Endodermal cell (in vitro differentiated cells): ENCODE measurements at regions not wholly inside any gene's neighbourhood (a gene's known extent, or its start where the extent isn't known, plus 50 kb on each side); places are given as distances from the start of the nearest gene placed in this dataset.

Source experiments
- DNase-seq: peaks from one replicate; pipeline ENCODE4 v3.0.0-alpha.2; 2017
- H3K27ac ChIP-seq: 2 replicates; pipeline ENCODE4 v1.5.1; 2013; ENCODE audit warnings: mild to moderate bottlenecking, low read depth, low read length, moderate library complexity
- H3K27me3 ChIP-seq: 2 replicates; pipeline ENCODE4 v1.6.1; 2013; ENCODE audit warnings: mild to moderate bottlenecking, low read length, moderate library complexity; ENCODE audit not compliant: insufficient read depth, control insufficient read depth, poor library complexity, severe bottlenecking
- H3K36me3 ChIP-seq: 2 replicates; pipeline ENCODE4 v1.7.0; 2013; ENCODE audit warnings: mild to moderate bottlenecking, low read length, moderate library complexity; ENCODE audit not compliant: control insufficient read depth, insufficient read depth
- H3K4me1 ChIP-seq: one replicate; pipeline ENCODE4 v1.7.0; 2013; ENCODE audit warnings: low read length; ENCODE audit not compliant: control insufficient read depth, insufficient read depth
- H3K4me3 ChIP-seq: 2 replicates; pipeline ENCODE4 v1.5.1; 2013; ENCODE audit warnings: mild to moderate bottlenecking, low read length, moderate library complexity
- H3K9ac ChIP-seq: 2 replicates; pipeline ENCODE4 v1.6.1; 2013; ENCODE audit warnings: mild to moderate bottlenecking, low read length, moderate library complexity; ENCODE audit not compliant: poor library complexity, severe bottlenecking; ENCODE audit errors: extremely low read depth
- H3K9me3 ChIP-seq: 2 replicates; pipeline ENCODE4 v1.6.1; 2013; ENCODE audit warnings: mild to moderate bottlenecking, low read length, moderate library complexity; ENCODE audit not compliant: control insufficient read depth
- H3K27ac Mint-ChIP-seq: 2 replicates; pipeline ENCODE4 v1.8.0; 2020; ENCODE audit warnings: mixed read lengths
- H3K27me3 Mint-ChIP-seq: 2 replicates; pipeline ENCODE4 v1.8.0; 2021; ENCODE audit warnings: mild to moderate bottlenecking, mixed read lengths; ENCODE audit not compliant: insufficient read depth
- H3K36me3 Mint-ChIP-seq: 2 replicates; pipeline ENCODE4 v1.8.0; 2020; ENCODE audit warnings: low read depth, mixed read lengths
- H3K4me1 Mint-ChIP-seq: 2 replicates; pipeline ENCODE4 v1.8.0; 2020; ENCODE audit warnings: mixed read lengths
- H3K4me3 Mint-ChIP-seq: 2 replicates; pipeline ENCODE4 v1.8.0; 2020; ENCODE audit warnings: mild to moderate bottlenecking, moderate library complexity, mixed read lengths
- H3K9me3 Mint-ChIP-seq: 2 replicates; pipeline ENCODE4 v1.8.0; 2020; ENCODE audit warnings: mild to moderate bottlenecking, mixed read lengths
- WGBS, 2 experiments: methylation state at CpG; one replicate each; pipeline versions ENCODE4 v1.1.5 to v1.1.7; 2013; ENCODE audit warnings: missing lambda C conversion rate in 2 of 2, mixed read lengths in 1 of 2; ENCODE audit not compliant: insufficient coverage in 1 of 2, insufficient read length in 1 of 2; 5-methylcytosine and 5-hydroxymethylcytosine counted together
- TF ChIP-seq, protein P1 (sequence below): fragments of 200-600 bp; sonication (generic); conservative IDR thresholded peaks from 2 replicates; pipeline ENCODE4 v1.5.0; 2021; ENCODE audit warnings: antibody characterized with exemption, mild to moderate bottlenecking

DNA sequence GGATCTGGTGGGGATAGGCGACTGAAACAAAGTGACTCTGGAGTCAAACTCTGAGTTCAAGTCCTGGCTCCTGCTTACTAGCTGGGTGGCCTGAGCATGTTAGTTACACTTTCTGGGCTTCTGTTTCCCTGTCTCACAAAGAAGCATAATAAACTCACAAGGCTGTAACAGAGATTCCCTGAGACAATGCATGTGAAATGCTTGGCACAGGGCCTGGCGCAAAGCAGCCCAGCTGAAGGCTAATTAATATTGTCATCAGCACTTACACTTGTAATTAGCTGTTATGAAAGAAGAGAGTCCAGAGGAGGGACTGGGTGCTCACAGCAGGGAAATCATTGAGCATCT is 64.1 kb upstream of the SPOCK1 start:
- no peaks in the 10 kb centered on the region for H3K4me1 Mint-ChIP-seq
- WGBS, 2 experiments: 94 to 100% methylated on average over 1 to 2 of the region's 2 CpGs
- TF ChIP-seq, protein P1, sequence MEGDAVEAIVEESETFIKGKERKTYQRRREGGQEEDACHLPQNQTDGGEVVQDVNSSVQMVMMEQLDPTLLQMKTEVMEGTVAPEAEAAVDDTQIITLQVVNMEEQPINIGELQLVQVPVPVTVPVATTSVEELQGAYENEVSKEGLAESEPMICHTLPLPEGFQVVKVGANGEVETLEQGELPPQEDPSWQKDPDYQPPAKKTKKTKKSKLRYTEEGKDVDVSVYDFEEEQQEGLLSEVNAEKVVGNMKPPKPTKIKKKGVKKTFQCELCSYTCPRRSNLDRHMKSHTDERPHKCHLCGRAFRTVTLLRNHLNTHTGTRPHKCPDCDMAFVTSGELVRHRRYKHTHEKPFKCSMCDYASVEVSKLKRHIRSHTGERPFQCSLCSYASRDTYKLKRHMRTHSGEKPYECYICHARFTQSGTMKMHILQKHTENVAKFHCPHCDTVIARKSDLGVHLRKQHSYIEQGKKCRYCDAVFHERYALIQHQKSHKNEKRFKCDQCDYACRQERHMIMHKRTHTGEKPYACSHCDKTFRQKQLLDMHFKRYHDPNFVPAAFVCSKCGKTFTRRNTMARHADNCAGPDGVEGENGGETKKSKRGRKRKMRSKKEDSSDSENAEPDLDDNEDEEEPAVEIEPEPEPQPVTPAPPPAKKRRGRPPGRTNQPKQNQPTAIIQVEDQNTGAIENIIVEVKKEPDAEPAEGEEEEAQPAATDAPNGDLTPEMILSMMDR: no peak
- H3K4me3 Mint-ChIP-seq: no peak overlapping the region
- Histone ChIP-seq H3K4me1 (no peaks in the 10 kb centered on the region), H3K4me3 (no peak overlapping the region), H3K36me3 (no peaks in the 10 kb centered on the region), H3K27me3 (no peaks in the 10 kb centered on the region), H3K9me3 (no peaks in the 10 kb centered on the region), H3K9ac (no peak overlapping the region), H3K27ac (no peak overlapping the region)
- DNase-seq: no peak
- H3K27me3 Mint-ChIP-seq: no peaks in the 10 kb centered on the region
- no peak overlapping the region for H3K27ac Mint-ChIP-seq
- H3K36me3 Mint-ChIP-seq: no peaks in the 10 kb centered on the region
- H3K9me3 Mint-ChIP-seq: no peaks in the 10 kb centered on the region

DNA sequence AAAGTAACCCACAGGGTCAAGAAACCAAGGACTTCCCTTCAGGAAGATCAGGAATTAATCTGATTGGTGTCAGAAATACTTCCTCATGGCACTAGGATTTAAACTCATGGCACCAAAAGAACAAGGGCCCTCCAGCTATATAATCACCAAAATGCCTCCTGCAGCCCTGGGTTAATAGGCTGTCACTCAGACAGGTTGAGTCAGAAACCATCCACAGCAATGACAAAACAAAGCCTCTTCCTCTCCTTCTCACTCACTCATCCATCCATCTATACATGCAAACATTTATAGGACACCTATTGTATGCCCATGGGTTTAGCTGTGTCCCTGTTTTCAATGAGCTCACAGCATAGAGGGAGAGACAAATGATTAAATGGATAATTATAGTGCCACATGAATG is 62.5 kb upstream of the SPOCK1 start:
- Mint-ChIP-seq H3K9me3 (no peaks in the 10 kb centered on the region), H3K36me3 (no peaks in the 10 kb centered on the region), H3K27me3 (no peaks in the 10 kb centered on the region), H3K27ac (no peak overlapping the region), H3K4me3 (no peak overlapping the region), H3K4me1 (no peaks in the 10 kb centered on the region)
- DNase-seq: no peak
- Histone ChIP-seq H3K36me3 (no peaks in the 10 kb centered on the region), H3K4me1 (no peaks in the 10 kb centered on the region), H3K4me3 (no peak overlapping the region), H3K27me3 (no peaks in the 10 kb centered on the region), H3K9me3 (no peaks in the 10 kb centered on the region), H3K9ac (no peak overlapping the region), H3K27ac (no peak overlapping the region)
- TF ChIP-seq, protein P1: no peak

DNA sequence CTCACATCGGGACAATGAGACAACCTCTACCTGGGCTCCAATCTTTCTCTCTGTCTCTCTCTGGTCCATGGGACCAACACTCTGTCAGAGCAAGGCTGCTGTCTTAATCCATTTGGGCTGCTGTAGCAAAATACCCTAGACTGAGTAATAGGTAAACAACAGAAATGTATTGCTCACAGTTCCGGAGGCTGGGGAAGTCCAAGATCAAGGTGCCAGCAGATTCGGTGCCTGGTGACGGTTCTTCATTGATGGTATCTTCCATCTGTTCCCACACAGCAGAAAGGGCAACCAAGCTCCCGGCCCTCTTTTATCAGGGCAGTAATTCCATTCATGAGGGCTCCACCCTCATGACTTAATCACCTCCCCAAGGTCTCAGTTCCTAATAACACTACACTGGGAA is 61.3 kb upstream of the SPOCK1 start:
- peaks cover 2% of the 10 kb centered on the region for H3K27me3 Mint-ChIP-seq
- H3K9me3 Mint-ChIP-seq: no peaks in the 10 kb centered on the region
- DNase-seq: no peak
- Histone ChIP-seq H3K27me3 (no peaks in the 10 kb centered on the region), H3K36me3 (no peaks in the 10 kb centered on the region), H3K4me1 (no peaks in the 10 kb centered on the region), H3K4me3 (no peak overlapping the region), H3K9ac (no peak overlapping the region), H3K9me3 (no peaks in the 10 kb centered on the region), H3K27ac (no peak overlapping the region)
- no peaks in the 10 kb centered on the region for H3K36me3 Mint-ChIP-seq
- no peak overlapping the region for H3K4me3 Mint-ChIP-seq
- WGBS, 2 experiments: 88 to 89% methylated on average over 5 of the region's 5 CpGs
- H3K4me1 Mint-ChIP-seq: no peaks in the 10 kb centered on the region
- TF ChIP-seq, protein P1: no peak
- H3K27ac Mint-ChIP-seq: no peak overlapping the region
